PC-3 (cell line): ENCODE measurements at regions not wholly inside any gene's neighbourhood (a gene's known extent, or its start where the extent isn't known, plus 50 kb on each side); places are given as distances from the start of the nearest gene placed in this dataset.

Source experiments
- ATAC-seq: fragments of 200-7000 bp; cut with Tn5 transposase; 2 replicates; pipeline ENCODE4 v1.9.1; 2020; ENCODE audit warnings: mild to moderate bottlenecking, moderate library complexity
- BruUV-seq: library from RNA; stranded (reverse); fragments of 400-500 nt; replicated peaks from 2 replicates; lab custom pipeline; 2021; lab: Mats Ljungman, UMichigan
- CTCF ChIA-PET: fragments of 300-600 bp; sonication (Branson Sonifier 250); formaldehyde crosslinking; loops from one replicate; lab custom pipeline; 2022; ENCODE audit warnings: antibody characterized with exemption; lab: Charles Lee
- POLR2A ChIA-PET: fragments of 300-600 bp; sonication (Branson Sonifier 250); formaldehyde crosslinking; loops from one replicate; lab custom pipeline; 2022; ENCODE audit warnings: antibody characterized with exemption; ENCODE audit not compliant: unreplicated experiment; lab: Charles Lee
- DNase-seq: peaks from one replicate; pipeline ENCODE4 v3.0.0-alpha.2; 2015
- H2AFZ ChIP-seq: fragments of 300-600 bp; sonication (generic); 2 replicates; pipeline ENCODE4 v1.6.0; 2016; ENCODE audit warnings: antibody characterized with exemption, low read length
- H3F3A ChIP-seq: fragments of 300-600 bp; sonication (generic); one replicate; pipeline ENCODE4 v1.6.0; 2017; ENCODE audit warnings: antibody characterized with exemption, low read length, control low read depth, mild to moderate bottlenecking; ENCODE audit not compliant: unreplicated experiment
- H3K27ac ChIP-seq: fragments of 300-600 bp; sonication (generic); 2 replicates; pipeline ENCODE4 v1.5.1; 2016; ENCODE audit warnings: mild to moderate bottlenecking, low read length
- H3K27me3 ChIP-seq: fragments of 300-600 bp; sonication (generic); 2 replicates; pipeline ENCODE4 v1.6.1; 2016; ENCODE audit warnings: low read length, mixed read lengths
- H3K36me3 ChIP-seq: fragments of 300-600 bp; sonication (generic); 2 replicates; pipeline ENCODE4 v1.6.1; 2016; ENCODE audit warnings: low read depth, mixed run types, low read length, mixed read lengths
- H3K4me1 ChIP-seq: fragments of 300-600 bp; sonication (generic); 2 replicates; pipeline ENCODE4 v1.5.1; 2016; ENCODE audit warnings: low read length; ENCODE audit not compliant: insufficient read depth
- H3K4me2 ChIP-seq: fragments of 300-600 bp; sonication (generic); 2 replicates; pipeline ENCODE4 v1.6.0; 2016; ENCODE audit warnings: low read length
- H3K4me3 ChIP-seq: fragments of 300-600 bp; sonication (generic); 2 replicates; pipeline ENCODE4 v1.5.1; 2016; ENCODE audit warnings: mild to moderate bottlenecking, low read length, mixed read lengths
- H3K79me2 ChIP-seq: fragments of 300-600 bp; sonication (generic); 2 replicates; pipeline ENCODE4 v1.6.1; 2017; ENCODE audit warnings: low read length, mixed read lengths
- H3K9ac ChIP-seq: fragments of 300-600 bp; sonication (generic); 2 replicates; pipeline ENCODE4 v1.6.0; 2016; ENCODE audit warnings: mild to moderate bottlenecking, low read length
- H3K9me2 ChIP-seq: fragments of 300-600 bp; sonication (generic); replicated peaks from 2 replicates; pipeline ENCODE4 v1.6.1; 2016; ENCODE audit warnings: mixed run types, low read length, mixed read lengths
- H3K9me3 ChIP-seq: fragments of 300-600 bp; sonication (generic); 2 replicates; pipeline ENCODE4 v1.6.1; 2016; ENCODE audit warnings: low read length, mixed read lengths
- H4K20me1 ChIP-seq: fragments of 300-600 bp; sonication (generic); 2 replicates; pipeline ENCODE4 v1.6.1; 2016; ENCODE audit warnings: low read length, mixed read lengths
- CTCF ChIP-seq: fragments of 300-600 bp; sonication (generic); conservative IDR thresholded peaks from 2 replicates; pipeline ENCODE4 v1.5.1; 2017; ENCODE audit warnings: antibody characterized with exemption, low read depth, mild to moderate bottlenecking, low read length
- EZH2 ChIP-seq: fragments of 300-600 bp; sonication (generic); IDR thresholded peaks from one replicate; pipeline ENCODE4 v1.6.1; 2017; ENCODE audit warnings: antibody characterized with exemption, mild to moderate bottlenecking, low read length; ENCODE audit not compliant: unreplicated experiment
- EZH2phosphoT487 ChIP-seq: fragments of 300-600 bp; sonication (generic); IDR thresholded peaks from 2 replicates; pipeline ENCODE4 v1.6.1; 2018; ENCODE audit warnings: mild to moderate bottlenecking, antibody characterized with exemption, low read length, borderline replicate concordance
- intact Hi-C: fragments of 100-400 bp; cut with micrococcal nuclease; formaldehyde crosslinking; loops from 2 replicates; pipeline ENCODE4 v1.9.0; 2023

GRCh38 chr4:127236889-127237288 is 395.9 kb upstream of the INTU start:
- no peaks in the 10 kb centered on the region for H3F3A ChIP-seq
- no peaks in the 10 kb centered on the region for H3K9me2 ChIP-seq
- H3K4me1 ChIP-seq: no peaks in the 10 kb centered on the region
- H3K9ac ChIP-seq: no peak overlapping the region
- no peak overlapping the region for H3K4me3 ChIP-seq
- no peaks in the 10 kb centered on the region for H3K36me3 ChIP-seq
- H3K27me3 ChIP-seq: no peaks in the 10 kb centered on the region
- H3K79me2 ChIP-seq: no peaks in the 10 kb centered on the region
- H2AFZ ChIP-seq: no peak overlapping the region
- intact Hi-C loops: no loop called here
- ATAC-seq: no peak
- DNase-seq: no peak
- TF ChIP-seq CTCF: no peak
- no peak for TF ChIP-seq EZH2
- TF ChIP-seq EZH2phosphoT487: no peak
- H4K20me1 ChIP-seq: no peaks in the 10 kb centered on the region
- no peak overlapping the region for H3K27ac ChIP-seq
- no peaks in the 10 kb centered on the region for H3K9me3 ChIP-seq
- H3K4me2 ChIP-seq: no peak overlapping the region
- CTCF ChIA-PET: no interaction called here
- BruUV-seq: no TSS peak
- POLR2A ChIA-PET: no interaction called here

GRCh38 chr4:127237581-127237980 is 395.2 kb upstream of the INTU start:
- DNase-seq: no peak
- TF ChIP-seq CTCF: no peak
- BruUV-seq: no TSS peak
- no peaks in the 10 kb centered on the region for H3F3A ChIP-seq
- ATAC-seq: no peak
- H3K27ac ChIP-seq: no peak overlapping the region
- POLR2A ChIA-PET: no interaction called here
- CTCF ChIA-PET: no interaction called here
- no peaks in the 10 kb centered on the region for H3K9me3 ChIP-seq
- H3K4me3 ChIP-seq: no peak overlapping the region
- no peaks in the 10 kb centered on the region for H3K4me1 ChIP-seq
- H4K20me1 ChIP-seq: no peaks in the 10 kb centered on the region
- no peak overlapping the region for H2AFZ ChIP-seq
- no peak overlapping the region for H3K9ac ChIP-seq
- no peaks in the 10 kb centered on the region for H3K36me3 ChIP-seq
- no peak overlapping the region for H3K4me2 ChIP-seq
- no peaks in the 10 kb centered on the region for H3K79me2 ChIP-seq
- intact Hi-C loops: no loop called here
- no peaks in the 10 kb centered on the region for H3K27me3 ChIP-seq
- H3K9me2 ChIP-seq: no peaks in the 10 kb centered on the region

GRCh38 chr4:127238956-127239475 is 393.7 kb upstream of the INTU start:
- TF ChIP-seq EZH2phosphoT487 (no peak), EZH2 (no peak), CTCF (no peak)
- H3K4me1 ChIP-seq: no peaks in the 10 kb centered on the region
- H3K9me3 ChIP-seq: no peaks in the 10 kb centered on the region
- H3K79me2 ChIP-seq: no peaks in the 10 kb centered on the region
- CTCF ChIA-PET: no interaction called here
- POLR2A ChIA-PET: no interaction called here
- H3K27ac ChIP-seq: no peak overlapping the region
- H3K36me3 ChIP-seq: no peaks in the 10 kb centered on the region
- H3K4me3 ChIP-seq: no peak overlapping the region
- no peaks in the 10 kb centered on the region for H4K20me1 ChIP-seq
- no peaks in the 10 kb centered on the region for H3K9me2 ChIP-seq
- H3F3A ChIP-seq: no peaks in the 10 kb centered on the region
- DNase-seq (no peak), ATAC-seq (no peak)
- H2AFZ ChIP-seq: no peak overlapping the region
- intact Hi-C loops: no loop called here
- no peaks in the 10 kb centered on the region for H3K27me3 ChIP-seq
- BruUV-seq: no TSS peak
- no peak overlapping the region for H3K9ac ChIP-seq
- no peak overlapping the region for H3K4me2 ChIP-seq
